Liver (tissue), 3 donors: ENCODE measurements at regions not wholly inside any gene's neighbourhood (a gene's known extent, or its start where the extent isn't known, plus 50 kb on each side); places are given as distances from the start of the nearest gene placed in this dataset.

Source experiments
- EGR1 ChIP-seq, 2 donors: IDR thresholded peaks; 2 replicates each; pipeline ENCODE4 v1.6.1; 2016 to 2018; ENCODE audit warnings: antibody characterized with exemption in 2 of 2, low read depth in 2 of 2
- RAD21 ChIP-seq, 2 donors: IDR thresholded peaks; 2 replicates each; pipeline ENCODE4 v1.6.1; 2016; ENCODE audit warnings: antibody characterized with exemption in 2 of 2, mild to moderate bottlenecking in 2 of 2
- SP1 ChIP-seq: IDR thresholded peaks from 2 replicates; pipeline ENCODE4 v1.6.1; 2018; ENCODE audit warnings: antibody characterized with exemption, mild to moderate bottlenecking
- TAF1 ChIP-seq: conservative IDR thresholded peaks from 2 replicates; pipeline ENCODE4 v1.6.1; 2016; ENCODE audit warnings: antibody characterized with exemption, mild to moderate bottlenecking
- TF ChIP-seq, protein P1 (sequence below): fragments of 150-350 bp; IDR thresholded peaks from 2 replicates; pipeline ENCODE4 v1.5.1; 2017; ENCODE audit warnings: improper control_type of control experiment, low read depth, low read length; ENCODE audit not compliant: missing input control
- TF ChIP-seq, protein P2 (sequence below): IDR thresholded peaks from 2 replicates; pipeline ENCODE4 v1.6.1; 2016; ENCODE audit warnings: antibody characterized with exemption
- TF ChIP-seq, protein P3 (sequence below): IDR thresholded peaks from 2 replicates; pipeline ENCODE4 v1.6.1; 2016; ENCODE audit warnings: antibody characterized with exemption
- donor health status: healthy.
- donor health status: healthy.

DNA sequence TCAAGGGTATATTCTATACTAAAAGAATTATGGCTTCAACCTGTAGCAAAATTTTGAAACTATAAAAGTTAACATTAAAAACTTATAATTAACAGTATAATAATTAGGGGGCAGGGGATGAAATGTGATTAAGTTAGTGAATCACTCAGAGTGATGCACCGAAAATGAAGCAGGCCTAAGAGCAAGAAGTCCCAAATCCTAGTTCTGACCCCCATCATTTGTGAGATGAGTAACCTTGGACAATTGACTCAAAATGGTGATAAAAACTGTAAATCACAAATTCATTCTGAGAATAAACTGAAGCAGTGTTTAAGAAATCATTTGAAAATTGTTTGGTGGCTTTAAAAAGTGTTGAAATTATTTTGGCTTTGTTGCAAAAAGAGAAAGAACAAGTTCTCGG, 56.8 kb downstream of the KLF12 start:
- TF ChIP-seq, protein P1, sequence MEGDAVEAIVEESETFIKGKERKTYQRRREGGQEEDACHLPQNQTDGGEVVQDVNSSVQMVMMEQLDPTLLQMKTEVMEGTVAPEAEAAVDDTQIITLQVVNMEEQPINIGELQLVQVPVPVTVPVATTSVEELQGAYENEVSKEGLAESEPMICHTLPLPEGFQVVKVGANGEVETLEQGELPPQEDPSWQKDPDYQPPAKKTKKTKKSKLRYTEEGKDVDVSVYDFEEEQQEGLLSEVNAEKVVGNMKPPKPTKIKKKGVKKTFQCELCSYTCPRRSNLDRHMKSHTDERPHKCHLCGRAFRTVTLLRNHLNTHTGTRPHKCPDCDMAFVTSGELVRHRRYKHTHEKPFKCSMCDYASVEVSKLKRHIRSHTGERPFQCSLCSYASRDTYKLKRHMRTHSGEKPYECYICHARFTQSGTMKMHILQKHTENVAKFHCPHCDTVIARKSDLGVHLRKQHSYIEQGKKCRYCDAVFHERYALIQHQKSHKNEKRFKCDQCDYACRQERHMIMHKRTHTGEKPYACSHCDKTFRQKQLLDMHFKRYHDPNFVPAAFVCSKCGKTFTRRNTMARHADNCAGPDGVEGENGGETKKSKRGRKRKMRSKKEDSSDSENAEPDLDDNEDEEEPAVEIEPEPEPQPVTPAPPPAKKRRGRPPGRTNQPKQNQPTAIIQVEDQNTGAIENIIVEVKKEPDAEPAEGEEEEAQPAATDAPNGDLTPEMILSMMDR: no peak
- TF ChIP-seq EGR1 (IDR thresholded peaks at IDR 0.05; ENCODE audit: low read depth in 2 of 2) (no peak), TAF1 (no peak), RAD21 (IDR thresholded peaks at IDR 0.05) (no peak), SP1 (no peak)
- TF ChIP-seq, protein P2, sequence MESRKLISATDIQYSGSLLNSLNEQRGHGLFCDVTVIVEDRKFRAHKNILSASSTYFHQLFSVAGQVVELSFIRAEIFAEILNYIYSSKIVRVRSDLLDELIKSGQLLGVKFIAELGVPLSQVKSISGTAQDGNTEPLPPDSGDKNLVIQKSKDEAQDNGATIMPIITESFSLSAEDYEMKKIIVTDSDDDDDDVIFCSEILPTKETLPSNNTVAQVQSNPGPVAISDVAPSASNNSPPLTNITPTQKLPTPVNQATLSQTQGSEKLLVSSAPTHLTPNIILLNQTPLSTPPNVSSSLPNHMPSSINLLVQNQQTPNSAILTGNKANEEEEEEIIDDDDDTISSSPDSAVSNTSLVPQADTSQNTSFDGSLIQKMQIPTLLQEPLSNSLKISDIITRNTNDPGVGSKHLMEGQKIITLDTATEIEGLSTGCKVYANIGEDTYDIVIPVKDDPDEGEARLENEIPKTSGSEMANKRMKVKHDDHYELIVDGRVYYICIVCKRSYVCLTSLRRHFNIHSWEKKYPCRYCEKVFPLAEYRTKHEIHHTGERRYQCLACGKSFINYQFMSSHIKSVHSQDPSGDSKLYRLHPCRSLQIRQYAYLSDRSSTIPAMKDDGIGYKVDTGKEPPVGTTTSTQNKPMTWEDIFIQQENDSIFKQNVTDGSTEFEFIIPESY: no peak
- TF ChIP-seq, protein P3, sequence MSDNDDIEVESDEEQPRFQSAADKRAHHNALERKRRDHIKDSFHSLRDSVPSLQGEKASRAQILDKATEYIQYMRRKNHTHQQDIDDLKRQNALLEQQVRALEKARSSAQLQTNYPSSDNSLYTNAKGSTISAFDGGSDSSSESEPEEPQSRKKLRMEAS: no peak
